HCT116 (cell line): ENCODE measurements at regions not wholly inside any gene's neighbourhood (a gene's known extent, or its start where the extent isn't known, plus 50 kb on each side); places are given as distances from the start of the nearest gene placed in this dataset.

Source experiments
- ELF1 ChIP-seq: IDR thresholded peaks from 2 replicates; pipeline ENCODE4 v1.6.1; 2012; ENCODE audit warnings: low read depth, borderline replicate concordance
- RAD21 ChIP-seq: IDR thresholded peaks from 2 replicates; pipeline ENCODE4 v1.6.1; 2012; ENCODE audit warnings: low read depth, mild to moderate bottlenecking
- SP1 ChIP-seq: IDR thresholded peaks from 2 replicates; pipeline ENCODE4 v1.6.1; 2012; ENCODE audit warnings: low read depth
- SRF ChIP-seq: IDR thresholded peaks from 2 replicates; pipeline ENCODE4 v1.6.1; 2012; ENCODE audit warnings: low read depth
- YY1 ChIP-seq: IDR thresholded peaks from 2 replicates; pipeline ENCODE4 v1.6.1; 2011; ENCODE audit warnings: low read length, low read depth, moderate library complexity, mild to moderate bottlenecking; ENCODE audit not compliant: insufficient replicate concordance; ENCODE audit errors: extremely low read depth
- ZNF274 ChIP-seq: fragments of 200-500 bp; sonication (Bioruptor generic); IDR thresholded peaks from 2 replicates; pipeline ENCODE4 v1.6.1; 2014; ENCODE audit warnings: mild to moderate bottlenecking, low read depth, low read length, inconsistent platforms
- TF ChIP-seq, protein P1 (sequence below): IDR thresholded peaks from 2 replicates; pipeline ENCODE4 v1.6.1; 2012; ENCODE audit warnings: low read depth
- TF ChIP-seq, protein P2 (sequence below): IDR thresholded peaks from 2 replicates; pipeline ENCODE4 v1.6.1; 2012
- TF ChIP-seq, protein P3 (sequence below), 3 experiments: fragments of 200-600 bp in 1 of 3; sonication (generic) in 1 of 3; IDR thresholded peaks in 2 of 3; conservative IDR thresholded peaks in 1 of 3; 2 replicates each; pipeline ENCODE4 v1.5.1; 2012 to 2017; ENCODE audit warnings: low read depth in 2 of 3, low read length in 2 of 3, antibody characterized with exemption in 1 of 3, borderline replicate concordance in 1 of 3, control low read depth in 1 of 3, mild to moderate bottlenecking in 1 of 3, mixed read lengths in 1 of 3, mixed run types in 1 of 3, moderate library complexity in 1 of 3; ENCODE audit not compliant: insufficient read depth in 1 of 3
- TF ChIP-seq, protein P4 (sequence below): IDR thresholded peaks from 2 replicates; pipeline ENCODE4 v1.6.1; 2012

DNA sequence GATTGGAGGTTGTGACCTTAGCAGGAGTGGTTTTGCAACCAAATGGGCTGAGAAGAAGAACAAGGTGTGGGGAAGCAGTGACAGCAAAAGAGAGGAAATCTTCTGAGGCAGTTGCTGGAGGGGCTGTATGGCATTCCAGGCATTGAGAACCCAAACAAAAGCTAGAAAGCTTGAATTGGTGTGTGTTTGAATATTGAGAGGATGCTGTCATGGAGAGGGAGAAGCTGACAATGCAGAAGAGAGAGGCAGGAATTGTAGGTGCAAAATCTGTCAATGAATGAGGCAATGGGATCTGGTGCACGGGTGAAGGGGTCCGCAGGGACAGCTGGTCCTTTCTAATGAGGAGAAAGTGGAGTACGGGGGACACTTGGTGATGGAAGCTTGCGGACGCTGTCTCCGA is 123.4 kb downstream of the C11orf91 start (continued):
- TF ChIP-seq, protein P1, sequence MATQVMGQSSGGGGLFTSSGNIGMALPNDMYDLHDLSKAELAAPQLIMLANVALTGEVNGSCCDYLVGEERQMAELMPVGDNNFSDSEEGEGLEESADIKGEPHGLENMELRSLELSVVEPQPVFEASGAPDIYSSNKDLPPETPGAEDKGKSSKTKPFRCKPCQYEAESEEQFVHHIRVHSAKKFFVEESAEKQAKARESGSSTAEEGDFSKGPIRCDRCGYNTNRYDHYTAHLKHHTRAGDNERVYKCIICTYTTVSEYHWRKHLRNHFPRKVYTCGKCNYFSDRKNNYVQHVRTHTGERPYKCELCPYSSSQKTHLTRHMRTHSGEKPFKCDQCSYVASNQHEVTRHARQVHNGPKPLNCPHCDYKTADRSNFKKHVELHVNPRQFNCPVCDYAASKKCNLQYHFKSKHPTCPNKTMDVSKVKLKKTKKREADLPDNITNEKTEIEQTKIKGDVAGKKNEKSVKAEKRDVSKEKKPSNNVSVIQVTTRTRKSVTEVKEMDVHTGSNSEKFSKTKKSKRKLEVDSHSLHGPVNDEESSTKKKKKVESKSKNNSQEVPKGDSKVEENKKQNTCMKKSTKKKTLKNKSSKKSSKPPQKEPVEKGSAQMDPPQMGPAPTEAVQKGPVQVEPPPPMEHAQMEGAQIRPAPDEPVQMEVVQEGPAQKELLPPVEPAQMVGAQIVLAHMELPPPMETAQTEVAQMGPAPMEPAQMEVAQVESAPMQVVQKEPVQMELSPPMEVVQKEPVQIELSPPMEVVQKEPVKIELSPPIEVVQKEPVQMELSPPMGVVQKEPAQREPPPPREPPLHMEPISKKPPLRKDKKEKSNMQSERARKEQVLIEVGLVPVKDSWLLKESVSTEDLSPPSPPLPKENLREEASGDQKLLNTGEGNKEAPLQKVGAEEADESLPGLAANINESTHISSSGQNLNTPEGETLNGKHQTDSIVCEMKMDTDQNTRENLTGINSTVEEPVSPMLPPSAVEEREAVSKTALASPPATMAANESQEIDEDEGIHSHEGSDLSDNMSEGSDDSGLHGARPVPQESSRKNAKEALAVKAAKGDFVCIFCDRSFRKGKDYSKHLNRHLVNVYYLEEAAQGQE = no peak
- TF ChIP-seq, protein P2, sequence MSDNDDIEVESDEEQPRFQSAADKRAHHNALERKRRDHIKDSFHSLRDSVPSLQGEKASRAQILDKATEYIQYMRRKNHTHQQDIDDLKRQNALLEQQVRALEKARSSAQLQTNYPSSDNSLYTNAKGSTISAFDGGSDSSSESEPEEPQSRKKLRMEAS = no peak
- TF ChIP-seq SP1 (no peak), SRF (no peak), ZNF274 (no peak), RAD21 (no peak), ELF1 (no peak), YY1 (no peak)
- TF ChIP-seq, protein P3, sequence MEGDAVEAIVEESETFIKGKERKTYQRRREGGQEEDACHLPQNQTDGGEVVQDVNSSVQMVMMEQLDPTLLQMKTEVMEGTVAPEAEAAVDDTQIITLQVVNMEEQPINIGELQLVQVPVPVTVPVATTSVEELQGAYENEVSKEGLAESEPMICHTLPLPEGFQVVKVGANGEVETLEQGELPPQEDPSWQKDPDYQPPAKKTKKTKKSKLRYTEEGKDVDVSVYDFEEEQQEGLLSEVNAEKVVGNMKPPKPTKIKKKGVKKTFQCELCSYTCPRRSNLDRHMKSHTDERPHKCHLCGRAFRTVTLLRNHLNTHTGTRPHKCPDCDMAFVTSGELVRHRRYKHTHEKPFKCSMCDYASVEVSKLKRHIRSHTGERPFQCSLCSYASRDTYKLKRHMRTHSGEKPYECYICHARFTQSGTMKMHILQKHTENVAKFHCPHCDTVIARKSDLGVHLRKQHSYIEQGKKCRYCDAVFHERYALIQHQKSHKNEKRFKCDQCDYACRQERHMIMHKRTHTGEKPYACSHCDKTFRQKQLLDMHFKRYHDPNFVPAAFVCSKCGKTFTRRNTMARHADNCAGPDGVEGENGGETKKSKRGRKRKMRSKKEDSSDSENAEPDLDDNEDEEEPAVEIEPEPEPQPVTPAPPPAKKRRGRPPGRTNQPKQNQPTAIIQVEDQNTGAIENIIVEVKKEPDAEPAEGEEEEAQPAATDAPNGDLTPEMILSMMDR (IDR thresholded peaks at IDR 0.05 in 2 of 3, conservative IDR thresholded peaks at IDR 0.05 in 1 of 3; ENCODE audit: borderline replicate concordance in 1 of 3, insufficient read depth in 1 of 3, low read depth in 2 of 3, low read length in 2 of 3) = no peak
- TF ChIP-seq, protein P4, sequence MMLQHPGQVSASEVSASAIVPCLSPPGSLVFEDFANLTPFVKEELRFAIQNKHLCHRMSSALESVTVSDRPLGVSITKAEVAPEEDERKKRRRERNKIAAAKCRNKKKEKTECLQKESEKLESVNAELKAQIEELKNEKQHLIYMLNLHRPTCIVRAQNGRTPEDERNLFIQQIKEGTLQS = no peak
